ENCODE measurements at regions not wholly inside any gene's neighbourhood (a gene's known extent, or its start where the extent isn't known, plus 50 kb on each side); places are given as distances from the start of the nearest gene placed in this dataset.

GRCh38 chr20:40331807-40332560, 357.1 kb downstream of the MAFB start:
- TF ChIP-seq CTCF (IDR thresholded peaks at IDR 0.05), result no peak
- TF ChIP-seq POLR2A (IDR thresholded peaks at IDR 0.05), result no peak
